GM21723 (cell line): ENCODE measurements at regions not wholly inside any gene's neighbourhood (a gene's known extent, or its start where the extent isn't known, plus 50 kb on each side); places are given as distances from the start of the nearest gene placed in this dataset.
"Not testable (repeated sequence)": the region's sequence is repeated elsewhere in the genome, so short reads cannot be mapped to it uniquely, and the experiment has no call there.

Experiments used
- ATAC-seq: cut with Tn5 transposase; IDR thresholded peaks from one replicate; pipeline ENCODE4 v1.9.1; 2021; ENCODE audit warnings: mild to moderate bottlenecking, moderate library complexity; ENCODE audit not compliant: unreplicated experiment

DNA sequence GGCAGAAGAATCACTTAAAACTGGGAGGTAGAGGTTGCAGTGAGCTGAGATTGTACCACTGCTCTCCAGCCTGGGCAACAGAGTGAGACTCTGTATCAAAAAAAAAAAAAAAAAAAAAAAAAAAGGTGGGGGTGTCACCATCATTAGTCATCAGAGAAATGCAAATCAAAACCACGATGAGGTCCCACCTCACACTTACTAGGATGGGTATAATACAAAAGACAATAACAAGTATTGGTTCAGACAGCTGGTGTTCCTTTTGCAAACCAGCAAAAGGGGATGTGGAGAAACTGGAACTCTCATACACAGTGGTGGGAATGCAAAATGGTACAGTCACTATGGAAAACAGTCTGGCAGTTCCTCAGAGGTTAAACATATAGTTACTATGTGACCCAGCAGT, 78.7 kb upstream of the TSC22D2 start:
- no peak for ATAC-seq

DNA sequence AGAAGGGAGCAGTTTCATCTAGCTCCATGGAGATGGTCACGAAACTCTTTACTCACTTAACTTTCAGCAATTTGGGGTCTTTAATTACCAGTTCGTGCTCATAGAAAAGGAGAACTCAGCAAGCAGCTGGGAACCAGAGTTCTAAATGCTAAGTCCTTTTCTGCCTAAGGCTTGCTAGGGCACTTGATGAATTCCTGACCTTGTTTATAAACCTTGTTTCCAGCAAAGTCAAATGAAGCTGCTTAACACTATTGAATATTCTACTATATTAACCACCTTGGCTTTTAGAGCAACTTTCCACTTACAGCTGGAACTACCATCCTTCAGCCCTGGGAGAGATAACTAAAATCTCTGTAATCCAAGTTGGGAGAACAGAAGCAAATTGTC, 79.5 kb upstream of the TSC22D2 start:
- ATAC-seq: no peak

DNA sequence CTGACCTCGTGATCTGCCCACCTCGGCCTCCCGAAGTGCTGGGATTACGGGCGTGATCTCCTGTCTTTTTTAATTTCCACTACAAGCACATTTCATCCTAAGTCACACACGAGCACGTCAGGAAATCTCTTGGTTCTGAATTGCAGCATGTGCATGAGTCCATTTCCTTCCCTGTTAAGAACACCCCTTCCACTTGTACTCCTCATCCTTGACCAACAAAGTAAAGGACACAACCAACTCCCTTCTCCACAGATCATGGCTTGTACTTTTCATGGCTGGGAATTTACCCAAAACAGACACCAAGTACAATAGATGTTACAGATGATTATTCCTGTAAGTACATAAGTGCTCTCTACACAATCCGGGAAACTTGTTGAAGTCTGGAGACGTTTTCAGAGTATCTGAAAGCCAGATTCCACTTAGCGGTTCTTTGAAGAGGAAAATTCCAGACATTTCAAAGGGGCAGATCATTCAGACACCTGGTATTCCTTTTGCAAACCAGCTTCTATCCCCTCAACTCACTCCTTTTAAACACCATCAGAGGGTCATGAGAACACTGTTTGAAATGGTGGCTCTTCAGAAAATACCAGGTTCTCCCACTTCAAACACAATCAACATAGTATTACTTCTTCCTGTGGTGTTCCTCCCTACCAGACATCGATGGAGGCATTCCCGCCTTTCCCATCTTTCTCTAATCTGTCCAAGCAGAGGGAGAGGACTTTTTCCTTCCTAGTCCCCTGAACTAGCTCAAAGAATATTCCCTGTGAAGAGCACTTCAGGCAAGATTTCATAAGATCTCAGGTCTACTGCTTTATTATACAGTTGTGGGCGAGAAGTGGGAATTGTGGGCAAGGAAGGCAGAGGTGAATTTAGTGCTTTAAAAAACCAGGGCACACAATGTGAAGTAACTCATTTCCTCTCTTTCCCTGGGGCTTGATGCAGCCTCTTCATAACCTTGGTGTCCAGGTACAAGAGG, 80.1 kb upstream of the TSC22D2 start:
- no peak for ATAC-seq

DNA sequence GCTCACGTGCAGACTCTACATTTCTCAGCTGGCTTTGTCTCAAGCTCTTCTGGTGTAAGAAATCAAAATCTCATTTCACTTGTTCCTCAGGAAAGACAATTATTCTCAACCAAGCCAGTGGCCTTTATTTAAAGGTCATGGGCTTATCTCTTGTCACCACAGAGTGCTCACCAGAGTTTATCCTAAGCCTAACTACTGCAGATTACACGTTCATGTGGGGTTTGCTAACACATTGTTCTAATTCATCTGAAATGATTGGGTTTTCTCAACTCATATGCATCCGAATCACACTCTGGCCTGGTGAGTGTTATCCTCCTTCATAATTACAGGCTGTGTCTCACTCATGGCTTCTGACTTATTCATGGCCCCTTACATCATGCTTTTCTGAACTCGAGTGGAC, 83.3 kb upstream of the TSC22D2 start:
- ATAC-seq: no peak

DNA sequence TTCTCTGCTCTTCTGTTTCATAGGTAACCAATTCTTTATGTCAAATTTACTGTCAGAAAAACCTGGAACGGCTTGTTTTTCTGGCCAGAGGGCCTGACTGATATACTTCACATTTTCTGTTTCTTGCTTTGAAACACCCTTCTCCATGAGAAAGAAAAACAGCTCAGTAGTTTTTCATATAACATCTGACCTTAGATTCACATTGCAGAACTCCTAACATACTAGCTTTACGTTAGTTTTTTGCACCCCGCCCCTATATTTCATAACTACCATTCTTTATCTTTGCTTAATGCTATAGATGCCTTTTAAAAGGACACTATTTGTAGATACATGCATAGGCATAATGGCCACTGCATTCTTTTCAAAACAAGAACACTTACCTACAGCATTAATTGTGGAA, 83.9 kb upstream of the TSC22D2 start:
- no peak for ATAC-seq

DNA sequence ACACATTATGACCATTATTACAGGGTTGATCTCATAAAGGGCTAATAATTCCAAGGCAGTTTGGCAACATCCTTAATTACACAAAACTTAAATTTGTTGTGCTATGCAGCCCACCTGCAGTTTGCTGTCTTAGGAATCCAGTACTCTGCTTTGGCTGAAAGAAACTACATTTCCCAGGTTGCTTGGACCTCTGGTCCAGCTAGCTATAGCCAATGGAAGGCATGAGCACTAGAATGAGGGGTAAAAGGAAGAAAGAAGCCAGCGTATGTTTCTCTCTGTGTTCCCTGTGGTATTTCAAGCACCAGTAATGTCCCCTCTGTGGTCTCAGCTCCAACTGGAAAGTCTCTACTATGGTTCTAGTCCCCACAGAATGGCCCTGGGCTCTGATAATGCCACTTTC, 84.3 kb upstream of the TSC22D2 start:
- no peak for ATAC-seq

DNA sequence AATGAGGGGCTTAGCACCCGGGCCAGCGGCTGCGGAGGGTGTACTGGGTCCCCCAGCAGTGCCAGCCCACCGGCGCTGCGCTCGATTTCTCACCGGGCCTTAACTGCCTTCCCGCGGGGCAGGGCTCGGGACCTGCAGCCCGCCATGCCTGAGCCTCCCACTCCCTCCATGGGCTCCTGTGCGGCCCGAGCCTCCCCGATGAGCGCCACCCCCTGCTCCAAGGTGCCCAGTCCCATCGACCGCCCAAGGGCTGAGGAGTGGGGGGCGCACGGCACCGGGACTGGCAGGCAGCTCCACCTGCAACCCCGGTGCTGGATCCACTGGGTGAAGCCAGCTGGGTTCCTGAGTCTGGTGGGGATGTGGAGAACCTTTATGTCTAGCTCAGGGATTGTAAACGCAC, 85.0 kb upstream of the TSC22D2 start:
- not testable (repeated sequence) for ATAC-seq

DNA sequence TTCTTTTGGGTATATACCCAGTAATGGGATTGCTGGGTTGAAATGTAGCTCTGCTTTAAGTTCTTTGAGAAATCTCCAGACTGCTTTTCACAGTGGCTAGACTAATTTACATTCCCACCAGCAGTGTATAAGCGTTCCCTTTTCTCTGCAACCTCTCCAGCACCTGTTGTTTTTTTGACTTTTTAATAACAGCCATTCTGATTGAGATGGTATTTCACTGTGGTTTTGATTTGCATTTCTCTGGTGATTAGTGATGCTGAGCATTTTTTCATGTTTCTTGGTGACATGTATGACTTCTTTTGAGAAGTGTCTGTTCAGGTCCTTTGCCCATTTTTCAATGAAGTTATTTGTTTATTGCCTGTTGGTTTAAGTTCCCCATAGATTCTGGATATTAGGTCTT, 87.1 kb upstream of the TSC22D2 start:
- not testable (repeated sequence) for ATAC-seq

DNA sequence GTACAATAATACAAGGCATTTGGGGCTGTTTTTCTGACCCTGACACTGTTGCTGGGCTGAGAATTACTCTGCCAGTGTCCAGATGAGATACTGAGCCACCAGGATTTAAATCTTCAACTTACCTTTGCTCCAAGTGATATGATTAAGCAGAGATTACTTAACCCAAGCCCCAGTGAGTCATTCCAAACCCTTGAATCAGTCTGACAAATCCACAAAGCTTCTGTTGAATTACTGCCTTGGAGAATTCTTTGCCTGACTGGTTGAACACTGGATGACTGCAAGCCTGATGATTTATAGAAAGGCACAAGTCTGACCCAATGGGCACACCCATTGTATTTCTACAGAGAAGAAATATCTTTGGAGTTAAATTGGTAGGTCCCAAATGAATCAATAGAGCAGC, 88.2 kb upstream of the TSC22D2 start:
- no peak for ATAC-seq

DNA sequence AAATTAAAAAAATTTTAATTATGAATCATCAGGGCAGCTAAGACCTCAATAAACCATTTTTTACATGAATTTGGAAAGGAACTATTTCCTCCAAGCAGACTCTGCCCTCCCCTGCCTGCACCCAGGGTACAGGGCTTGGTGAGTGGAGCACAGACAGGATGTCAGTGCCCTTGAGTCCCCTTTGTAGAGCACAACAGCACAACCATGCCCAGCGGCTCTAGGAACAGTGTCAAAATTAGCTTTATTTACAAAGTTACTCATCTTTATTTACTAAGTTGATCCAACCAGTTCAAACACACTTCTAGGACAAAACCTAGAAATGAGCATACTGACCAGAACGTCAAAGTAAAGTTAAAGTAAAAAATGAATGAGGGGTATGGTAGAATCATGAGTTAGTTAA, 90.6 kb upstream of the TSC22D2 start:
- ATAC-seq: no peak

DNA sequence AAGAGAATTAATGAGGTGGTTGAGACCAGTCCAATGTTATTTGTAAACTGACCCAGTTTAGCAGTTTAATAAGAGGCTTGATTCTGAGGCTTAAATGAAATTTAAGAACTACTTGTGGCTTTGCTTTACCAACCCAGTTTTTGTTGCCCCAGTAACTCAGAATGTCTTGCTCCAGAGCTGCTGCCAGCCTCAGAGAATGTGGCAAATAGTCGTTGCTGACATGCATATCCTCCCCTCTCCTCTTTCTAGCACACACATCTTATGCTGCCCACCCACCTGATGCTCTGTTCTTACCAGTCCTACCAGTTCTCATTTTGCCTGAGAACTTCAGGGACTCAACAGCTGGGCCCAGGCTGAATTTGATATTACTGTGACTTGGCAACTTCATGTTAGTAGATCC, 92.4 kb upstream of the TSC22D2 start:
- ATAC-seq: no peak

DNA sequence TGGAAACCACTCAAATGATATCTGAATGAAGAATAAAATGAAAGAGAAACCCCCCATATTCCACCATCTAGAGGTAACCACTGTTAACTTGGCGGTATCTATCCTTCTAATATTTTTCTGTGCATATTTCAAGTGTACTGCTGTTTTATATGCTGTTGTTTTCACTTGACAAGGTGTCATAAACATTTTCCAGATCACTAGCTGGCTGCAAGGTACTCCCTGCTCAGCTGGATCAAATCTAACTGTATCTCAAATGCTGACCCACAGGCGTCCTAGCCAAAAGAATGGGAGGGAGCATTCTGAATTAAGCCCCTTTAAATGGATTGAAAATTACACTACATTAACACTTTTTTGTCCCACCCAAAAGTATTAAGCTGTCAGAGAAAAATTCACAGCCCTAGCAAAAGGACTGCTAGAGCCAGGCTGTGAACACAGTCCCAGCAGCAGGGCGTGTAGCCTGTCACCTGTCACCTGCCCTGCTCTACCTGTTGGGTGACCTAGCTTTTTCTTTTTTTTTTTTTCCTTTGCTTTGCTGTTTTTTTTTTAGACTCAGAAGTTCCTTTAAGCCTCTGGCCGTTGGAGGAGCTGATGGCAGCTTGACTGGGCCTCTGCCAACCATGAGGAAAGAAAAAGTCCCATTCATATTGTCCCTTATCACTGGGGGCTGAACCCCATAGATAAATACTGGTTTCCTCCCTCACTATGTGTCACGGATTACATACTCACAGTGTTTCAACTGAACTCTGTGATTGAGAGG, 93.7 kb upstream of the TSC22D2 start:
- no peak for ATAC-seq

DNA sequence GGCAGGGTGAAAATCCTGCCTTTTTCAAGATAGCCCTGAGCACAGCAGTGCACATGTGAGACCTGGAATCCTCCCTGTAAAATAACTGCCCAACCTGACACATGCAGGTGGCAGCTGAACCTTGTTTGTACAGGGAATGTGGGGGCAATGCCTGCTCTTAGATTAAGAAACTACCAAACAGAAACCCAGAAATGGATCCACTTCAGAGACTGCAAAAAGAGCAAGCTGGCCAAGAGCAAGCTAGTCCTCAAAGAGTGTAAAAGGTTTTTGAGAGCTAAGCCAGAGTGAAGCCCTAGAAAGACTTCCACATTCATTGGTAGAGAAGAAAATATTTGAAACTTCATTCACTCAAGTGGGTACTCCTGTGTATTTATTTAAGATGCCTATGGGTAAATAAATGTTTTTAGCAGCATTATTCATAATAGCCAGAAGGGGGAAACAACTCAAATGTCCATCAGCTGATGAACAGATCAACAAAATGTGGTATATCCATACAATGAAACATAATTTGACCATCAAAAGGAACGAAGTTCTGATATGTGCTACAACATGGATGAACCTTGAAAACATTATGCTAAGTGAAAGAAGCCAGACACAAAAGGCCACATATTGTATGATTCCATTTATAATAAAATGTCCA, 96.0 kb upstream of the TSC22D2 start:
- no peak for ATAC-seq

DNA sequence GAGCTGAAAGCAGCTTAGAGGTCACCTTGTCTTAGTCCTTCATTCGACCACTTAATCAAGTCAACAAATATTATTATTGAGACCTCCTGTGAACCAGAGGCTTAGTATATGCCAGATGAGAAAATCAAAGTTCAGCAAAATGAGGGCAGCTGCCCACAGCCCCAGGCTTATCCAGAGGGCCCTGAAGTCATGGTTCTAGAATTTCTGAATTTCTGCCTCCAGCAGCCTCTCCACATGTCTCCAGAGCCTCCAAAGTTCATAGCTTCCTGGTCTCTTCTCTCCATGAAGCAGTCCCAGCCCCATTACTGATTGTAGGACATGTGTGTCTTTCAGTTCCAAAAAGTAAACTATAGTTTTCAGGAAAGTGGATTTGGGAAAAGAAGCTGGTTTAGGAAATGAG, 96.9 kb upstream of the TSC22D2 start:
- ATAC-seq: no peak

DNA sequence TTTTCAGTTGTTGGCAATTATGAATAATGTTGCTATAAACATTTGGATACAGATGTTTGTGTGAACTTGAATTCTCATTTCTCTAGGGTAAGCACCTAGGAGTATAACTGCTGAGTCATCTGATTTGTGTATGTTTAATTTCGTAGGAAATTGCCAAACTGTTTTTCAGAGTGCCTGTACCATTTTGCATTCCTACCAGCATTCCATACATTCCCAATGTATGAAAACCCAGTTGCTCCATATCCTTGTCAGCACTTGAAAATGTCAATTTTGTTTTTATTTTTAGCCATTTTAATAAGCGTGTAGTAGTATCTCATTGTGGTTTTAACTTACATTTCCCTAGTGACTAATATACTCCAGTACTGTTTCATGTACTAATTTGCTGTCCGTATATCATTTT, 98.5 kb upstream of the TSC22D2 start:
- ATAC-seq: no peak

DNA sequence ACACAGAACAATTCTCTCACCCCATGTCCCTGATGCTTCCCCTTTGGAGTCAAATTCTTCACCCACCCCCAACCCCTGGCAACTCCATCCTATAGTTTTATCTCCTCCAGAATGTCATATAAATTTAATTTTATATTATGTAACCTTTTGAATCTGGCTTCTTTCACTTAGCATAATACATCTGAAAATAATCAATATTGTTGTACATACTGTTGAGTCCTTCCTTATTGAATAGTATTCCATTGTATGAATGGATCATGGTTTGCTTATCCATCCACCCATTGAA, 98.9 kb upstream of the TSC22D2 start:
- ATAC-seq: no peak

DNA sequence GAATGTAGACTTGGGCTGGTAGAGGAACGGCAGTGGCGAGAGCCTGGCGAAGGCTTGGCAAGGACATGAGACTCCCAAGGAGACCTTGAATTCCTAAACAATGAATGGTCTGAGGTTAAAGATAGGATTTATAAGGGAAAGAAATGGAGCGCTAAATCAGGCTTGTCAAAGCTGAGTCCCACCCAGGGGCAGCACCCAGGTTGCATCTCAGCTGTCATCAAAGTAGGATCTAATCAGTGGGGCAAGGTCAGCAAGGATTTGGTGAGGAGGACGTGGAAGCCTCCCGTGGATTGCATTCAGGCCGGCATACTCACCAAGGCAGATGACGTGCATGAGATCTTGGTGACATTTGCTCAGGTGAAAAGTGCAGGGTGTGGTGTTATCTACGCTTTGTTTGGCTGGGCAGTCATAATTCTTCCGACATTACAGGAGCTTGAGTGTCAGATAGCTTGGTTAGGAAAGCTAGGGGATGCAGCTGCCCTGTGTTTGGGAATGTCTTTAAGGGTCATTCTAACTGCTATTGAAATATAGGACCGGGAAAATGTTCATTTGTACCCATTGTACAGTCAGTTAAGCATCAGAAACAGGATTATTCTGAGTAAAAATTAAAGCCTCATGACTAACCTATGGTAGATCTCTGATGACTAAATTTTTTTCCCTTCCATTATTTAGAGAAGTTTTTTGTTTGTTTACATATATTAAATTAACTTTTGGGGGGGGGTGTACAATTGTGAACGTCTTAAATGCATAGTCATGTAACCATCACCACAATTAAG, 99.4 kb upstream of the TSC22D2 start:
- ATAC-seq: no peak

DNA sequence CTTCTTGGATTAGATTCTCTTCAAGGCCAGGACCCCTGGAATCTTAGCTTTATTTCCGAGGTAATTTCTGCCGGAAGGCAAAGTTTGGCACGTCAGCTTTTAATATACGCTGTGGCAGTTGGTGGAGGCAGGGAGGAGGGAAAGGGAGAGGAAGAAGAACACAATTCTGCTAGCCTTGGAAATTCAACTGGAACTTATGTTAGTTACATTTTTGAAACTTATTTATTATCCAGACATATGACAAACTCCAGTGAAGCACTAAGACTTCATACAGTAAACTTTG, 100.1 kb upstream of the TSC22D2 start:
- no peak for ATAC-seq

DNA sequence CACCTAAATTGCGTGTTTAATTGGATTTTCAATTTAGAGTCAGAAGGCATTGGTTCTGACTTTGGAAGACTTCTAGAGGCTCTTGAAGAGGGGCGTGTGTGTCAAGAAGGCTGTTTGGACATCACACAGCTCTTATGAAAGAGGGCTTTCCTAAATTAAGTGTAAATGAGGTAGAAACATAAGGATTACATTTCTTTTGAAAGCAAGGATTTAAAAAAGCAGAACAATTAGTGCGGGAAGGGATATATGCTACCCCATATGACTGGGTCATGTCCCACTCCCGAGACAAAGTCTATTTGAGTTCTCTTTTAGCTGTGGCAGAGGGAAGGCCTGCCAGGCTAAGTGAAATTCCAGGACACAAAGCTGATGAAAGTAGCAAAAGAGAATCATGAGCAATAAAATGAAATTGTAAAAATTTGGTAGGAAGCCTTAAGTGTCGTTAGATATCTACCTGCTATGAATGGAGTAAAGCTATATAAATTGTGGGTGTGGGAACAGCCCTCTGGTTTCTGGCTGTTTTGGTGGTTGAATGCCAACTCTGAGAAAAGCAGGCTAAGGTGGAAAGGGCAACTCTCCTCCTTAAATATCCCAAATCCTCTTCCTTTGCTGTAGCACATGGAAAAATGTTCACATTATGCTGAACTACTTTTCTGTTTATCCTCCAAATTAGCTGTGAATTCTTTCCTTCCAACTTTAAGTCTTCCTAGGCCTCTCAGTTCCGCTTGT, 100.6 kb upstream of the TSC22D2 start:
- ATAC-seq: no peak

DNA sequence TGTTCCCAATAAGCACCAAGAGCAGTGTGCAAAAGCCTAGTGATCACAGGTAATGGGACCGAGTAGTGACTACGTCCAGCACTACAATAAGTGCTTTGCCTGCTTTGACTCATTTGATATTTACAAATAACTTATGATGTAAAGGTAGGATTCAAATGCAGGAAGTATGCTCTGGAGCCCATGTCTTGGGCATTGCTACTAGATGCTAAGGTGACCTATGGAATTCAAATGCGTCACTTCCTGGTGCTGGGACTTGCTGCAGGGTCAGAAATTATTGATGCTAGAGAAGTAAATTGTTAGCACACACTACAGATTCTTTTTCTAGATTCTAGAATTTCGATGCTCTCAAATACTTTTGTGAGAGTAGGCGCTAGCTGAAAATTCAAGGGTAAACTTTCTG, 101.2 kb upstream of the TSC22D2 start:
- no peak for ATAC-seq

DNA sequence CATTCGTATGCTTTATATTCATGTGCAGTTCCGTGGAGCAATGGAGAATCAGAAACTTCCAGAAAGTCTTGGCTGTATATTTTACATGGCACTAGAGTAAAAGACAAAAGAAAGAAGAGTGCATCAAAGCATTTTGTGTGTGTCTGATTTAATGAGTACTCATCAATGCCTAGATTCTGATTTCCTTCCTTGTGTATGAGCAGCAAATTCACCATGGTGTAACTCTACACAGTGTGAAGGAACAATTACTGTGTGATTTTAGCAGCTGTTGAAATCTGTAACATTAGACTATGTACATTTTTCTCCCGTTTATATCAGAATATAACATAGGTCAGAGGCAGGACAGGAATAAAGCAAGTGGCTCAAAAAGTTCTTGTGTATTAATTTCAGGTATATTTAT, 102.0 kb upstream of the TSC22D2 start:
- ATAC-seq: no peak
